ENCODE measurements at regions not wholly inside any gene's neighbourhood (a gene's known extent, or its start where the extent isn't known, plus 50 kb on each side); places are given as distances from the start of the nearest gene placed in this dataset.

DNA sequence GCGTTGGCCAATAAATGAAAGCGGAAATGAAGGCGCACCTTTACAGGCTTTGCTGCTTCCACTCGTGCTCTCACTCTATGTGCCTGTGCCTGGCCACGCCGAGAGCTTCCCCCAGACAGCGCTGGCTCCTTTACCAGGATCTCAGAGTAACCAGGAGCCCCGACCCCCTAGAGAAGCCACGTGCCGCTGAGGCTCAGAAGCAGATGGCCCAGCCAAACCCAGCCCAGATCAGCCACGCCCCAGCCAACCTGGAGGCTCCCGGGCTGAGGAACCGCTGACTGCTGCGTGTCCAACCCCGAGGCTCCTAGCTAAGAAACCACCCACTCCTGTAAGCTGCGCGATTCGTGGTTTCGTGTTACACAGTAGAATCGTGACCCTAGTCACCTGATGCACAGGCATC is 199.3 kb downstream of the NCK2 start:
- H3K4me1 ChIP-seq (ENCODE audit: insufficient read depth, low read length, poor library complexity, severe bottlenecking): no peaks in the 10 kb centered on the region
- H4K20me1 ChIP-seq (ENCODE audit: insufficient read depth, low read length, poor library complexity, severe bottlenecking): no peaks in the 10 kb centered on the region
- H3K9me3 ChIP-seq (ENCODE audit: insufficient read depth, low read depth, low read length): no peaks in the 10 kb centered on the region
- H3K36me3 ChIP-seq (ENCODE audit: insufficient read depth, low read length): no peaks in the 10 kb centered on the region
- no peaks in the 10 kb centered on the region for H3K9me2 ChIP-seq (replicated peaks; ENCODE audit: low read depth, low read length)
- no peaks in the 10 kb centered on the region for H3K27me3 ChIP-seq (ENCODE audit: insufficient read depth, low read length, poor library complexity, severe bottlenecking)
- H3K9ac ChIP-seq (ENCODE audit: low read depth, low read length, poor library complexity, severe bottlenecking): no peak overlapping the region
- H3F3A ChIP-seq (ENCODE audit: low read depth): no peaks in the 10 kb centered on the region
- no peak overlapping the region for H3K4me3 ChIP-seq (ENCODE audit: low read length, poor library complexity, severe bottlenecking)
- H3K79me2 ChIP-seq (ENCODE audit: insufficient read depth, low read length): no peaks in the 10 kb centered on the region
- no peak overlapping the region for H2AFZ ChIP-seq (ENCODE audit: low read length)
- no peak overlapping the region for H3K4me2 ChIP-seq (ENCODE audit: low read depth, low read length, poor library complexity, severe bottlenecking)
- TF ChIP-seq, protein P1, sequence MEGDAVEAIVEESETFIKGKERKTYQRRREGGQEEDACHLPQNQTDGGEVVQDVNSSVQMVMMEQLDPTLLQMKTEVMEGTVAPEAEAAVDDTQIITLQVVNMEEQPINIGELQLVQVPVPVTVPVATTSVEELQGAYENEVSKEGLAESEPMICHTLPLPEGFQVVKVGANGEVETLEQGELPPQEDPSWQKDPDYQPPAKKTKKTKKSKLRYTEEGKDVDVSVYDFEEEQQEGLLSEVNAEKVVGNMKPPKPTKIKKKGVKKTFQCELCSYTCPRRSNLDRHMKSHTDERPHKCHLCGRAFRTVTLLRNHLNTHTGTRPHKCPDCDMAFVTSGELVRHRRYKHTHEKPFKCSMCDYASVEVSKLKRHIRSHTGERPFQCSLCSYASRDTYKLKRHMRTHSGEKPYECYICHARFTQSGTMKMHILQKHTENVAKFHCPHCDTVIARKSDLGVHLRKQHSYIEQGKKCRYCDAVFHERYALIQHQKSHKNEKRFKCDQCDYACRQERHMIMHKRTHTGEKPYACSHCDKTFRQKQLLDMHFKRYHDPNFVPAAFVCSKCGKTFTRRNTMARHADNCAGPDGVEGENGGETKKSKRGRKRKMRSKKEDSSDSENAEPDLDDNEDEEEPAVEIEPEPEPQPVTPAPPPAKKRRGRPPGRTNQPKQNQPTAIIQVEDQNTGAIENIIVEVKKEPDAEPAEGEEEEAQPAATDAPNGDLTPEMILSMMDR (conservative IDR thresholded peaks at IDR 0.05; ENCODE audit: low read length): no peak
- no peak for TF ChIP-seq EZH2phosphoT487 (IDR thresholded peaks at IDR 0.05; ENCODE audit: borderline replicate concordance)
